Effector CD8-positive, alpha-beta T cell (primary cell): ENCODE measurements at regions not wholly inside any gene's neighbourhood (a gene's known extent, or its start where the extent isn't known, plus 50 kb on each side); places are given as distances from the start of the nearest gene placed in this dataset.
"Not testable (repeated sequence)": the region's sequence is repeated elsewhere in the genome, so short reads cannot be mapped to it uniquely, and the experiment has no call there.

Experiments
- DNase-seq: peaks from one replicate; lab custom pipeline; 2025; lab: John Stamatoyannopoulos, UW

DNA sequence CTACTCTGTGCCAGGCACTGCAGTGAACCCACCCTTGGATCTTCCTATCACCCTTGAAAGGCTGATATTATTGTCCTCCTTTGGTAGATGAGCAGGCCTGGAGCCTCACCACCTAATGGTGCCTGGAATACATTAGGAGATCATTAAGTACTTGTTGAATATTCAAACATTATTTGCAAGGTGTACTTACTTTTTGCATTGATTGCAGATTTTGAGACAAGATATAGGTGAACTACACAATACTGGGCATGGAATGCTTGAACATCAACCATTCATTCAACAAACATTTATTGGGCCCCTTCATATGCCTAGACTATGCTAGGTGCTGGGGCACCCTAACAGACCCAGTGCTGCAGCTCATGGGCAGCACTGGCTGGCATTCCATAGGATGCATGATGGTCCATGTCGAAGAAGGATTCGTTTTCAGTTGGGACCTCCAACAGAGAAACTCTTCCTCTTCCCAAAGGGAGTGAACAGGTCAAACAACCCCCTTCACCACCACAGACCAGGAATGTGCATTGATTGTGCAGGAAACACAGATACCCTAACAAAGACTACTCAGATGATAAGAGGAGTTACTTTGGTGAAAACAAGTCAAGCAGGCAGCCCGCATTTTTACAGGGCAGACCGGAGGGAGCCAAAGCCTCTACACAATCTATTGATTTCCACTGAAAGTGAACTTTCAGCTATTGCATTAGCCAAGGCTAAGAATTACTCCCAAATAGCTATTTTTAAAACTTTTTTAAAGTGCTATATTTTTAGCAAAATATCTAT is 149.6 kb upstream of the SH3BP4 start:
- no peak for DNase-seq

DNA sequence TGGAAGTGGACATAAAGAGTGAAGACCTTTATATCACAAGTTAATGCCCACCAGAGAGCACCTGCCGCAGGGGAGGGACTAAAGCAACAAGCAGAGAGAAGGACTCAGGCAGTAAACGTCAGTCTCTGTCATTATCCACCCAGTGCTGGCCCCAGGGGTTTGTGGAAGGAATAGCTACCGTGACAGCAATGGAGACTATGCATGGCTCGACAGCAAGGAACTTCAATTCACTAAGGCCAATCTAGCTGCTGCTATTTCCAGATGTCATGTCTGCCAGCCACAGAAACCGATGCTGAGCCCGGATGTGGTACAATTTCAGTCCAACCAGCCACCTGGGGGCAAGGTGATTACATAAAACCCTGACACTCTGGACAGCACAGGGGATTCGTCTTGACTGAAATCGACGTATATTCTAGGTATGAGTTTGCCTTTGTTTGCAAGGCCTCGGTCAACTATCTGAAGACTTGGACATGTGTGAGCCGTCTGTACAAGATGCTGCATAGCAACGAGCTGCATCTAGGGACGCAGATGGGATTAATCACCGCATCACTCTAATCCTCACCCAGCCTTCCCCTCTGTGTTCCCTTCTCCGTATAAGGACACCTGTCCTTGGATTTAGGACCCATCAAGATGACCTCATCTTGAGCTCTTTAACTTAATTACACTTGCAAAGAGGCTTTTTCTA is 154.1 kb upstream of the SH3BP4 start:
- DNase-seq, result no peak

DNA sequence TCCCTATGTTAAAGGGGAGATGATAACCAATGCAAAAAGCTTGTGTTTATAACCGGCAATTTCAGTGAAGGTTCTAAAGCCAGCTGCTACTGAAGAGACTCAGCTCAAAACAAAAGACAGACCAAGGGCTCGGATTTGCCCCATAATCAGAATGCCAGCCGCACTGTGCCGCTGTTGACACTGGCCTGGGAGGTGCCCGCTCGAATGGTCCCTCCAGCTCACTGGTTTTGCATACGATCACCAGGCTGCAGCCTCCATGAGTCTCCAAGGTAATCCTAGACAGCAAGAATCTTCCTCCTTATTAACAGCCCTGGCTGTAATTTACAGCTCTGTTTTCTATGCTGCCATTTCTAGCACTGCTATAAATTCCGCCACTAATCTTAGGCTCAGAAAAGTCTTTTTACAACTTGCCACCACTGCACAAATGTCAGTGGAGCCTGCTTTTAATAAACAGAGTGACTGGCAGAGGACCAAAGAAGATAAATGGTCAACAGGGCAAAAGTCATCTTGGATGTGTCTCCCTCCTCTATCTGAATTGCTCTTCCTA is 155.7 kb upstream of the SH3BP4 start:
- no peak for DNase-seq

DNA sequence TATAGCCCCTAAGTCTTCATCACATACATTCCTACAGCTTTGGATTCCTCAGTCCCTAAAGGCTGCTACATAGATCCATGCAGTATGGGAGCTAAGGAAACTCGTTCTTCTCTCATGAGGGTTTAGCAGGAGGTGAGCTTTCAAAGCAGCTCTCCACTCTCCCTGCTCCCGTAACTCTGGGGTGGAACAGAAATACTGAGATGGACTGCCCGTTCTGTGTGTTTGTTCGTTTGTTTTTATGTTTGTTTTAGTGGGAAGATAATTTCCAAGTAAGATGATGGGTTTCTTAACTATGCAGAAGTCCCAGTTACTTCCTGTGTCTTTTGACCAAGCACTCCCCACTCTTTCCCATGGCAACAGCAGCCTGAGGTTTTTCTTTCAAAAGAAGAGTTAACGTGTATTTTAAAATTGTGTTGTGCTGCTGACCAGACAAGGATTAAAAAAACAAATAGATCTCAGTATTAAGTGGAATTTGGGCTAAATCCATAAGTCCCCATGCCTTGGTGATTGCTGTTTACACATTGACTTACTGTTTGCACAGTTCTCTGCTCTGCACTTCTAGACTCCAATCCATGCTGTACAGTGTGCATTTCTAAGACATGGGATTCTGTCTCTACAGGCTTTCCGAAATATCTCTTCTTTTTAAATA is 156.4 kb upstream of the SH3BP4 start:
- no peak for DNase-seq

DNA sequence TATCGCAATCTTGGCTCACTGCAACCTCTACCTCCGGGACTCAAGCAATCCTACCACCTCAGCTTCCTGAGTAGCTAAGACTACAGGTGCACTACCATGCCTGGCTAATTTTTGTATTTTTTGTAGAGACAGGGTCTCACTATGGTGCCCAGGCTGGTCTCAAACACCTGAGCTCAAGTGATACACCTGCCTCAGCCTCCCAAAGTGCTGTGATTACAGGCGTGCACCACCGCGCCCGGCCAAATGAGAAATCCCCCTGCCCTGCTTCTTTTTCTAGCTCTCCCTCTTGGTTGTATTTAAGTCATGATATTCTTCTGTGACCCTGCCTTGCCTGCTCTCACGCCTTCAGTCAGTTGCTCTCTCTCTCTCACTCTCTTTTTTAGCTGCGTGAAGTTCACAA is 157.0 kb upstream of the SH3BP4 start:
- DNase-seq, result no peak

DNA sequence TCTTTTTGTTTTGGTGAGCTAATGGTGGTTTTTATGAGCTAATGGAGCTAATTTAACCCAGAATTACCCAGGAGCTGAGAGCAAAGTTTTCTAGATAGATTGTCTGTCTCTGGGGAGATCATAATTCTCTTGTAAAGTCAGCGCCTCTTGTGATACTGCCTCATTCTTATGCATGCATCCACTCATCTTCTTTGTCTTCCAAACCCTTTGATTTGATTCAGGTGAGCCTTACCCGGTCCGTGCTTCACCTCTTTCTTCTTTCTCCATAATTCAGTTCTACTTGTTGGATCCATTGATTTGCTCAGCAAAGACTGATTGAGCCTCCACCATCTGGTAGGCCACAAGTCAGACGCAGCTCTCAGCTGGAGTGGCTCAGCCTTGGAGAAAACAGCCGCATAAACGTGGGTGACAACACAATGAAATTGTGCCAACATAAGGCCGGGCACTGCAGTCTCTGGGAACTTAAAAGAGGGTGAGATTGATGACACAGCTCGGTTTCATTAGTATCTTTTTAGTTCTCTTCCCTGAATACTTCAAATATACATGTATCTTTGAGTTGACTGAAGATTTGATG is 158.5 kb upstream of the SH3BP4 start:
- DNase-seq, result no peak

DNA sequence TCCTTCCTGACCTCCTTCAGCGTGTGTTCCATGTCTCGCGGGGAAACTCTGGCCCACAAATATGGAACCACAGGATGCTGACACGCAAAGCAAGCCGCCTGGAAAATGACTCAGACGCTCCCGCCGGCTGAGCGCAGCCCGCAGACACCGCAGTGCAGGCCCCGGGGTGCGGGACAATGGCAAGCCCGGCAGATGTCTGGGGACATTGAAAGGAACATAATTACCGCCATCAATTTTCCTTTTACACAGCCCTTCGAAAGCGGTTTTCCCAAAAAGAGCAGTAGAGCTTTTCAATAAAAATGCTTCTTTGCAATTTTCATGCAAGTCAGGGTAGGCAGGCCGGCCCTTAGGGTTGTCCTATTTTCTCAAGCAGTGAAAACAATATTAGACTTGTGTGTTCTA is 159.2 kb upstream of the SH3BP4 start:
- DNase-seq, result no peak

DNA sequence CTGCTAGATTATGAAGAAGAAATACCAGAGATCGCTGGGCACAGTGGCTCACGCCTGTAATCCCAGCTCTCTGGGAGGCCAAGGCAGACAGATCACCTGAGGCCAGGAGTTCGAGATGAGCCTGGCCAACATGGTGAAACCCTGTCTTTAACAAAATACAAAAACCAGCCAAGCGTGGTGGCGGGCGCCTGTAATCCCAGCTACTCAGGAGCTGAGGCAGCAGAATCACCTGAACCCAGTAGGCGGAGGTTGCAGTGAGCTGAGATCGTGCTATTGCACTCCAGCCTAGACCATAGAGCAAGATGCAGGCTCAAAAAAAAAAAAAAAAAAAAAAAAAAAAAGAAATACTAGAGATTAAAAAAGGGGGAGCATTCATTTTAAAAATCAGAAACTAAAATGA is 159.7 kb upstream of the SH3BP4 start:
- DNase-seq, result not testable (repeated sequence)

DNA sequence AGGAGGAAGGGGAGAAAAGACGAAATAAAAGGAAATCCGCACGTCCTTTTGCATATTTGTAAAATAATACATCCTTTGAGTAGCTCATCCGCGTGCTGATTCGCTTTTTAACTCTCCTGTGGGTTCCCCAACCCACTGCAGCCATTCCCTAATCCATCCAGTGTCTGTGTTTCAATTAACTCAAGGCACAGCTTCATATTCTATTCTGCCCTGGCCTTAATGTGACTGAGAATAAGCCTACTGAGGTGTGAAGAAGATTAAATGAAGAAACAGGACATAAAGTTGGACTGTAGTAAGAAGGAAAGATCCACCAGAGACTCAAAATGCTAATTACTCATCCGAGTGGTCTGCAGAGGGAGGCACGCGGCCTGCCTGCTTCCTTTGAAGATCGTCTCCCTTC is 161.4 kb upstream of the SH3BP4 start:
- no peak for DNase-seq

DNA sequence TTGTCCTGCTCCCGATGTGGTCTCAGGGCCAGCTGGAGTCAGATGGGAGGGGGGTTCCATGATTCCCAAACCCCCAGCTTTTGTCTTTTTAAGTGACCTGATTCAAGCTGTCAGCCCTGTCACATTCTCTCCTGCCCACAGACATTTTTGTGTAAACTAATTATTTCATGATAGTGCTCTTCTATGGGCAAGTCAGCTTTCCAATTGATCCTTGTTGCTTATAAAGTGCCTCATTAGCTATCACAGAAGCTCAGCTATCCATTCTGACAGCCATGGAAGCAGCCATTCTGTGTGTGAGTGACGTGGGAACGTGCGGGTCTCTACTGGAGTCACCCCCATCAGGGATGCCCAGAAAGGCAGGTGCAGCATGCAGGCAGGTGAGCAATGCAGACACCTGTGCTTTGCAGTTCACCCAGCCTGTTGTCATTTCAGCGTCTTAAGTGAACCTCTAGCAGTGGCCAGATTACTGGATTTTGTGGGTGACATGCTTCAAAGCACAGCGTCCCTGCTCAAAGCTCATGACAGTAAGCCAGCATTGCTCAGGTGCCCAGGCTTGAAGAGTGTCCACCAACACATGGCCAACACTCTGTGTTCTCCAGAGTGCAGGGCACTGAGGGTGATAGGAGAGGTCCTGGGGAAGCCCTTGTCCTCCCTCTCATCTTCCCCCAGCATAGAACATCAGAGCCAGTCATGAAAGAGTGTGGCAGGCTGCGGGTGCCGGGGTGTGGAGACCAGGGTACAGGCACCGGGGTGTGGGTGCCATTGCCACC is 162.1 kb upstream of the SH3BP4 start:
- DNase-seq, result no peak

DNA sequence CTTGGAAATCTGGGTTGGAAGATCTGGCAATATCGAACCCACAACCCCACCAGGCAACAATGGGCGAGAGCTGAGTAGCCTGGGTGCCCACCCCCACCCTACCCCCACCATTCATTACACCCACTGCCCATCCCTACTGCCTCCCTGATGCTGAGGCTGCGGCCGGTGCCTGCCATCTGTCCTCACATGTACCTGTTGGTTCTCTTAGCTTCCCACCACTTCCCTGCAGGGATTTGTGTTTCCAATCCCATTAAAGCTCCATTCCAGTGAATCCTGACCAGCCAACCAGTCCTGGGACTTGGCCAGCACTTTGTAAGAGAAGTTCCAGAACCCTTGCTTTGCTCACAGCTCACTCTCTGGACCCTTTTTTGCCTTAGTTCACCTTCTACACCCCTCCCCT is 163.0 kb upstream of the SH3BP4 start:
- no peak for DNase-seq

DNA sequence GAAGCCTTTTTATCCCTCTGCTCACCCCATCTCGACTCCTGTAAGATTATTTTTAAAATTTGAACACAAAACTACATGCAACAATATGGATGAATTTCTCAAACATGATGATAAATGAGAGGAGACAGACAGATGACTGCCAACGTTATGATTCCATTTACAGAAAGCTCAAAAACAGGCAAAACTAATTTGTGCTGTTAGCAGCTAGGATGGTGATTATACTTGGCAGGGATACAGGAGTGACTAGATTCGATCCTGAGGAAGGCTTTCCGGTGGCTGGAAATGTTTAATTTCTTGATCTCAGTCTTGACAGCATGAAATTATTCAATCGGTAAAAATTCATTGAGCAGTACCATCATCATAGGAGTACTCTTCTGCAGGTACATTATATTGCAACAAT is 163.4 kb upstream of the SH3BP4 start:
- no peak for DNase-seq

DNA sequence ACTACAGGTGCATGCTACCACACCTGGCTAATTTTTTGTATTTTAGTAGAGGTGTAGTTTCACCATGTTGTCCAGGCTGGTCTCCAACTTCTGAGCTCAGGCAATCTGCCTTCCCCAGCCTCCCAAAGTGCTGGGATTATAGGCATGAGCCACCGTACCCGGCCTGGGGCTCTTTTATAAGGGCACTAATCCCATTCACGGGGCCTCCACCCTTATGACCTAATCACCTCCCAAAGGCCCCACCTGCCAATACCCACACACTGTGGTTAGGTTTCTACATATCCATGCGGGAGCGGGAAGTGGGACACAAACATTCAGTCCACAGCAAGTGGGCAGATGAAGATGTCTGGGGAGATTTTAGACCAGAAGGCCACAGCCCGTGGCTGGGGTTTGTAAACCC is 164.7 kb upstream of the SH3BP4 start:
- DNase-seq, result no peak

DNA sequence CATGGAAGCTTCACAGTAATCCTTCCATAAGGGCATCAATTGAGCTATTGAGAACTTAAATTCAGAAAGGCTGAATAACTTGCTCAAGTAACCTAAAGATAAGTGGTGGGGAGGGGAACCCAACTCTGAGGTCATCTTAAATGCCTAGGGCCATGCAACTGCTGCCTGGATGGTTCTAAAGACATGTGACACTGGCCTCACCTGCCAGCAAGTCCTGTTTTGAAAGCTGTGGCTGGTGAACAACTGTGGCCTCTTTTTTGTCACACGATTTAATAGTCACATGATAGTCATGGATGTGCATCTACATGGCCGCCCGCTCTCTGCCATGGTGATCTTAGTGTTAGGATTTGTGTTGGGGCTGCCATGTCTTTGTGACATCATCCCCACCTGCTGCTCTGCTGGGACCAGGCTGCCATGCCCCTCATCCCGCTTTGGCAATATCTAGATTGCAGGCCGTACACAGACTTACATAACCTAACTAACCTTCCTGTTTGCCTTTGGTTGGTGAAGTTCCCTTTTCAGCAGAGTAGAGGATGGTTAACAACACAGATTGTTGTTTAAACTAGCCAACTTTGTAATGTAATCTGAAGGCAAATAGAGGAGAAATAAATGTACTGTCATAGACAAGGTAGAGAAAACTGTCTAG is 177.9 kb upstream of the SH3BP4 start:
- no peak for DNase-seq

DNA sequence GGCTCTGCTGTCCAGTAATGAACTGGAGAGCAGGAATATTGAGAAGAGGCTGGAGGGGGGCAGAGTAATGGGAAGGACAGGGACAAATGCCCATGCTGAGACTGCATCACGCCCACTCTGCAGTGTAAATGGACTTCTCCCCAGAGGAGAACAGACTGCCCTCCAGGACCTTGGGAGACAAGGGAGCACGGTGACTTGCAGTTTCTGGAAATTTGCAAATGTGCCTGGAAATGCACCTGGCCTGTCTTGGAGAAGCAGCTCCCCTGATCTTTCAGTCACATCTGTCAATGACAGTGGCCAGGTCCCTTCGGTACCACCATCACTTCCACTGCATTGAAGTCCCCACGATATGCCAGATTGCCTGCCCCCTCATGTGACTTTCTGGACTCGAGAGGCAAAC is 178.7 kb upstream of the SH3BP4 start:
- no peak for DNase-seq

DNA sequence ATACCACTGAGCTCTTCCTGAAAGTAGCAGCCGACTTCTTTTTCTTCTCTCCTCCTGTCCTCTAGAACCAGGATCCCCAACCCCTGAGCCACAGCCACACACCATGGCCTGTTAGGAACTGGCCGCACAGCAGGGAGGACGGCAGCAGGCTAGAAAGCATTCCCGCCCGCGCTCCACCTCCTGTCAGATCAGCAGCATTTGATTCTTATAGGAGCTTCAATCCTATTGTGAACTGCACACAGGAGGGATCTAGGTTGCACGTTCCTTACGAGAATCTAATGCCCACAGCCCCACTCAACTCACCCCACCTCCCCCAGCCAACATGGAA is 179.1 kb upstream of the SH3BP4 start:
- DNase-seq, result no peak

DNA sequence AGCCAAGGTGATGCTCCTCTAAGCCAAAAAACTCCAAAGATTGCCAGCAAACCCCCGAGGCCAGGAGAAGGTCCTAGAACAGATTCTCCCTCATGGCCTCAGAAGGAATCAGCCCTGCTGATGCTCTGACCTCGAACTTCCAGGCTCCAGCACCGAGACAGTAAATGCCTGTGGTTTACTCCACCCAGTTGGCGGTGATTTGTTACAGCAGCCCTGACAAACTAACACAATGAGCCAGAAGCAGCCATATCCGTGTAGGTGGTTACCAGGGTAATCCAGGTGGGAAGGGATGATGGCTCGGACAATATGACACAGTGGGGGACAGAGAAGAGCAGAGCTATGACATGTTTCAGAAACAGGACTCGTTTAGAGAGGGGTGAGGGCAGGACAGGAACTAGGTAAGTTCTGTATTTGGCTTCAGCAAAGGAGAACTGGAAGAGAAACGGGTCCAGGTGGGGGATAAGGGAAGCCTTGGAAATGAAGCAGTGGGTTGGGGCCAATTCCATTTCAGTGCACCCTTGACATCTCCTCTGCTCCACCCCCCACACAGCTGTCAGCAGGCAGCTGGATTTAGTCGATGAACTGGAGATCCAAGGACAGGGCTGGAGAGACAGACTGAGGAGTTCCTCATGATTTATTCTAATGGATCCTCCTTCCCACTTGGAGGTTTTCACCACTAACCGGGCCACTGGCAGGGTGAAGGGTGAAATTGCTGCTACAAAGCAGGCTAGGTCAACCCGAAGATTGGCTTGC is 179.7 kb upstream of the SH3BP4 start:
- DNase-seq, result no peak

DNA sequence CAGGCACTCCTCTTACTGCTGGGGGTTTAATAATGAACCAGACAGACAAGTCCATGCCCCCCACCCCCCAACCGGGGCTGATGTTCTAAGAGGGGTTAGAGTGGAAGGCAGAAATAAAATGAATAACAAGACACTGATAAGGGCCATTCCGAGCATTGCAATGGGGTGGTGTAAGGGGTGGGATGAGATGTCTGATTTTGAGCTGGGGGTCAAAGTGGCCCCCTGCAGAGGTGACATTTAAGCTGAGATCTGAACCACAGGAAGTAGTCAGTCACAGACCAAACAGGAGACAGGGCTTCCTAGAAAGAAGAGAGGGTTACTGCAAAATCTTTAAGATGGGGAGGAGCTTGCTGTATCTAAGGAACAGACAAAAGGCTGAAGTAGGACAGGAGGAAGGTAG is 180.6 kb upstream of the SH3BP4 start:
- no peak for DNase-seq

DNA sequence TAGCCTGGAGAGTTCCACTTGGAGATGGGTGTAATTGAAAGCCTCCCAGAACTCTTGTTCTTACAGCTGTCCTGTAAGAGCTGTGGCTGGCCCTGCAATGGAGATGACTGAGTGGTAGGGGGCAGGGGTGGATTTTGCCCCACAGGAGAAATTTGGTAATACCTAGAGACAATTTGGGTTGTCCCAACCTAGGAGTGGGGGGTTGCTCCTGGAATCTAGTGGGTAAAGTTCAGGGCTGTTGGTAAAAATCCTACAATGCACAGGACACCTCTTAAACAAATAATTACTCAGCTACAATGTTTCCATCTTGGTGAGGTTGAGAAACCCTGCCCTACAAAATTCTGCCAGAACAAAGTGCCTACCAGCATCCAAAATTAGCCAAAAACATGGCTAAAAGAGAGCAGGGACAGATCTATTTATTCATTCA is 181.1 kb upstream of the SH3BP4 start:
- DNase-seq, result no peak

DNA sequence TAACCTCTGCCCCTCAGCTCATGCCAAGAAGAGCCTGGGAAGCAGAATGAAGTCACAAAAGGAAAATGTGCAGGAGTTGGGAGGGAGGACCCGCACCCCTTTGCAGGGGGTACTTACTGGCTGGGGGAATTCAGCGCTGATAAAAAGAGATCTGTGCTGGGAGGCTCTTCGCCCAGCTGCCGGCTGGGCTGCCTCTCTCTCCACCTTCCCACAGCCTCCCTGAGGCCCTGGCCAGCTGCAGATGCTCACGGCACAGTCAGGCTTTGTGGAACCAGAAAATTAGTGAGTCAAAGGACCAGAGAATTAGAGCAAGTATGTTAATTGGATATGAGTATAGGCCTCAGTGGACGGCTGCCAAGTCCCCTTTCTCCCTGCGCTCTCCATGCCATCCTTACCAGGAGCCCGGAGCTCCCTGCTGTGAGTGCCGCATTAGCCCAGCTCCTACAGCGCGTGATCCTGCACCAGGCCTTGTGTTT is 181.7 kb upstream of the SH3BP4 start:
- DNase-seq, result no peak
